Fibroblast of lung (primary cell): ENCODE measurements at regions not wholly inside any gene's neighbourhood (a gene's known extent, or its start where the extent isn't known, plus 50 kb on each side); places are given as distances from the start of the nearest gene placed in this dataset.

ENCODE experiments used
- DNase-seq, 2 donors: peaks; one replicate each; pipeline versions ENCODE4 v3.0.0 to v3.0.0-alpha.2; 2010; ENCODE audit warnings: low read depth in 2 of 2
- H2AFZ ChIP-seq: 2 replicates; pipeline ENCODE4 v1.5.1; 2012; ENCODE audit warnings: low read length, control low read depth, inconsistent platforms
- H3K27ac ChIP-seq: 2 replicates; pipeline ENCODE4 v1.5.1; 2011; ENCODE audit warnings: low read length, control low read depth; ENCODE audit not compliant: insufficient read depth
- H3K27me3 ChIP-seq: 2 replicates; pipeline ENCODE4 v1.5.1; 2011; ENCODE audit warnings: mild to moderate bottlenecking, low read length; ENCODE audit not compliant: control insufficient read depth, insufficient read depth
- H3K36me3 ChIP-seq: 2 replicates; pipeline ENCODE4 v1.5.1; 2011; ENCODE audit warnings: low read length; ENCODE audit not compliant: control insufficient read depth, insufficient read depth
- H3K4me1 ChIP-seq: 2 replicates; pipeline ENCODE4 v1.5.1; 2011; ENCODE audit warnings: low read length; ENCODE audit not compliant: control insufficient read depth, insufficient read depth; ENCODE audit errors: extremely low read depth
- H3K4me2 ChIP-seq: 2 replicates; pipeline ENCODE4 v1.5.1; 2011; ENCODE audit warnings: low read length, control low read depth; ENCODE audit not compliant: insufficient read depth; ENCODE audit errors: extremely low read depth
- H3K4me3 ChIP-seq, 4 experiments: fragments of 200-600 bp in 1 of 4; sonication (generic) in 1 of 4; replicated peaks in 1 of 4; 2 replicates each; pipeline ENCODE4 v1.5.1; 2011 to 2016; ENCODE audit warnings: low read length in 4 of 4, low read depth in 3 of 4, mild to moderate bottlenecking in 3 of 4, control low read depth in 2 of 4, inconsistent platforms in 1 of 4, mixed read lengths in 1 of 4; ENCODE audit not compliant: insufficient read depth in 1 of 4; ENCODE audit errors: control extremely low read depth in 1 of 4
- H3K79me2 ChIP-seq: 2 replicates; pipeline ENCODE4 v1.5.1; 2012; ENCODE audit warnings: mild to moderate bottlenecking, low read length, inconsistent platforms; ENCODE audit not compliant: control insufficient read depth, insufficient read depth
- H3K9ac ChIP-seq: 2 replicates; pipeline ENCODE4 v1.5.1; 2011; ENCODE audit warnings: mild to moderate bottlenecking, low read length, control low read depth; ENCODE audit not compliant: insufficient read depth
- H3K9me3 ChIP-seq: 2 replicates; pipeline ENCODE4 v1.5.1; 2012; ENCODE audit warnings: low read depth, low read length; ENCODE audit not compliant: control insufficient read depth, insufficient read depth
- H4K20me1 ChIP-seq: 2 replicates; pipeline ENCODE4 v1.5.1; 2011; ENCODE audit warnings: low read length; ENCODE audit not compliant: control insufficient read depth, insufficient read depth; ENCODE audit errors: extremely low read depth
- EZH2 ChIP-seq: IDR thresholded peaks from 2 replicates; pipeline ENCODE4 v1.5.1; 2012; ENCODE audit warnings: low read length, control low read depth, mild to moderate bottlenecking; ENCODE audit errors: missing control alignments
- TF ChIP-seq, protein P1 (sequence below), 2 donors: IDR thresholded peaks in 1 of 2; conservative IDR thresholded peaks in 1 of 2; 1 replicate in 1 of 2; 2 replicates in 1 of 2; pipeline ENCODE4 v1.5.1; 2011 to 2012; ENCODE audit warnings: low read length in 2 of 2, control low read depth in 1 of 2, inconsistent platforms in 1 of 2, low read depth in 1 of 2, mild to moderate bottlenecking in 1 of 2

DNA sequence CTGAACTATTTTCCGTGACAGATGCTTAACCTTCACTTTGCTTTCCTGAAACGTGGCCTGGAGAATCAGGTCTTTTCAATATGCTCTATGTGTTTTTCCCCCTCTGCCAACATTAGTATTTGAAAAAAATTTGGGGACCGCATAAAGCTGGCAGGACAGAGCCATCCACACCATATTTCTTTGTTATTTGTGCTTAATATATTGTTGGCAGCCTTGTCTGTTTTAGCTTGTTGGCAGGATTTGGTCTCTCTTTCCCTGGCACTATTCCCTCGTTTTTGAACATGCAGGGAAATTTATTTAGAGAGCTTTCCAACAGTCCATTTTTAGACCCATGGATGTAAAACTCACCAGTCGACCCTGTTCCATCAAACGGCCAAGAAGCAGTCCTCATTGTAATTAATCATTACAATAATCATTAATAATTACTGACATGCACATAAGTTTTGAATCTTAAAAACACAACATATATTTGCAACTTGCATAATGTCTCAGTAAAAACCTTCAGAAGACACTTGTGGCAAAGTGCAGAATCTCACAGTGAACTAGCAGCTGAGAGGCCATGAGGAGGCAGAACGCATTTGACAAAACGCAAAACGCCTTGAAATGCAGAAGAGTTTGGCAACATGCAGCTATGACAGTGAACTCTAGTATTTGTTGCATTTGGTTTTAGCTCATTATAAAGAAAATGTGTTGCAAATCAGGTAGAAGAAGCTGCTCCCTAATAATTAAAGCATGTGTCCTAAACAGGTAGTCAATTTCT lies 514.2 kb downstream of the C6orf118 start:
- no peak overlapping the region for H3K27ac ChIP-seq
- H3K79me2 ChIP-seq, result no peaks in the 10 kb centered on the region
- H2AFZ ChIP-seq, result no peak overlapping the region
- no peaks in the 10 kb centered on the region for H3K36me3 ChIP-seq
- no peak overlapping the region for H3K4me2 ChIP-seq
- no peaks in the 10 kb centered on the region for H3K4me1 ChIP-seq
- no peak overlapping the region for H3K4me3 ChIP-seq
- no peak overlapping the region for H3K9ac ChIP-seq
- no peak for DNase-seq
- H3K27me3 ChIP-seq, result no peaks in the 10 kb centered on the region
- H3K9me3 ChIP-seq, result no peaks in the 10 kb centered on the region
- TF ChIP-seq, protein P1, sequence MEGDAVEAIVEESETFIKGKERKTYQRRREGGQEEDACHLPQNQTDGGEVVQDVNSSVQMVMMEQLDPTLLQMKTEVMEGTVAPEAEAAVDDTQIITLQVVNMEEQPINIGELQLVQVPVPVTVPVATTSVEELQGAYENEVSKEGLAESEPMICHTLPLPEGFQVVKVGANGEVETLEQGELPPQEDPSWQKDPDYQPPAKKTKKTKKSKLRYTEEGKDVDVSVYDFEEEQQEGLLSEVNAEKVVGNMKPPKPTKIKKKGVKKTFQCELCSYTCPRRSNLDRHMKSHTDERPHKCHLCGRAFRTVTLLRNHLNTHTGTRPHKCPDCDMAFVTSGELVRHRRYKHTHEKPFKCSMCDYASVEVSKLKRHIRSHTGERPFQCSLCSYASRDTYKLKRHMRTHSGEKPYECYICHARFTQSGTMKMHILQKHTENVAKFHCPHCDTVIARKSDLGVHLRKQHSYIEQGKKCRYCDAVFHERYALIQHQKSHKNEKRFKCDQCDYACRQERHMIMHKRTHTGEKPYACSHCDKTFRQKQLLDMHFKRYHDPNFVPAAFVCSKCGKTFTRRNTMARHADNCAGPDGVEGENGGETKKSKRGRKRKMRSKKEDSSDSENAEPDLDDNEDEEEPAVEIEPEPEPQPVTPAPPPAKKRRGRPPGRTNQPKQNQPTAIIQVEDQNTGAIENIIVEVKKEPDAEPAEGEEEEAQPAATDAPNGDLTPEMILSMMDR (conservative IDR thresholded peaks at IDR 0.05 in 1 of 2, IDR thresholded peaks at IDR 0.05 in 1 of 2; ENCODE audit: low read depth in 1 of 2, low read length in 2 of 2), result no peak
- TF ChIP-seq EZH2, result no peak
- no peaks in the 10 kb centered on the region for H4K20me1 ChIP-seq

DNA sequence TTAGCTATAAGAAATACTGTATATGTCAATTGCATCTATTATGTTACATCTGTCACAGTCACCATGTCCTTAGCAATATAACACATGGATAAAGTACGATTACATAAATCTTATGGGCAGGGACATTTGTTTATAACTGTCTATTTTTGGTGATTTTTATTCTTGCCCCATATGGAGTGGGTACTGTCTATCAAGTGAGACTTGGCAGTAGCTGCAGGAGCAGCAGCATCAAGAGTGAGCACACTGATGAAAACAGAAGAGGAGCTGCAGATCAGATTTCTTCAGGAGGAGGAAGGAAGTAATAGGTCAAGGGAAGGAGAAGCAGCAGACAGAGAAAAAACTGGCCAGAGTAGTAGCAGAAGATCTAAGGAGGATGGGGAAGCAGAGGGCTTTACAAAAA lies 516.7 kb downstream of the C6orf118 start:
- Histone ChIP-seq H3K79me2 (no peaks in the 10 kb centered on the region), H3K27ac (no peak overlapping the region), H3K4me2 (no peak overlapping the region), H2AFZ (no peak overlapping the region), H3K27me3 (no peaks in the 10 kb centered on the region), H3K9ac (no peak overlapping the region), H3K4me1 (no peaks in the 10 kb centered on the region), H3K9me3 (no peaks in the 10 kb centered on the region), H4K20me1 (no peaks in the 10 kb centered on the region), H3K4me3 (no peak overlapping the region), H3K36me3 (no peaks in the 10 kb centered on the region)
- DNase-seq, result no peak
- TF ChIP-seq, protein P1 (conservative IDR thresholded peaks at IDR 0.05 in 1 of 2, IDR thresholded peaks at IDR 0.05 in 1 of 2; ENCODE audit: low read depth in 1 of 2, low read length in 2 of 2), result no peak
- no peak for TF ChIP-seq EZH2

DNA sequence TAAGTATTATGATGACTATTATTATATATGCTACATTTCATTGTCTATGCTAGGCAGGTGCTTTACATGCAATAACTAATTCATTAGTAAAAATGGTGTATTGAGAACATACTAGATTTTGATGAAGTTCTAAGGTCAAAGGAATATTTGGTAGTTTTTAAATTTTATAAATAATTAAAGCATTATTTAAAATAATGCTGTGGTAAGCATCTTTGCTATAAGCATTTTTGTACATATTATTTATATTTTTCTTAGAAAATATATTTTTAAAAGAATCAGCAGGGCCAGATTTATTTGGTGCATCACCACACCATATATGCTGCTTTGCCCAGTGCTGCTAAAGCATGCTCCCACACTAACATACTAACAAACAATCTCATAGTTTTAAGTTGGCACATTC lies 517.9 kb downstream of the C6orf118 start:
- DNase-seq, result no peak
- Histone ChIP-seq H3K79me2 (no peaks in the 10 kb centered on the region), H3K4me3 (no peak overlapping the region), H3K9me3 (no peaks in the 10 kb centered on the region), H3K4me1 (no peaks in the 10 kb centered on the region), H3K27ac (no peak overlapping the region), H3K27me3 (no peaks in the 10 kb centered on the region), H2AFZ (no peak overlapping the region), H3K4me2 (no peak overlapping the region), H3K36me3 (no peaks in the 10 kb centered on the region), H4K20me1 (no peaks in the 10 kb centered on the region), H3K9ac (no peak overlapping the region)
- TF ChIP-seq, protein P1 (conservative IDR thresholded peaks at IDR 0.05 in 1 of 2, IDR thresholded peaks at IDR 0.05 in 1 of 2; ENCODE audit: low read depth in 1 of 2, low read length in 2 of 2), result no peak
- TF ChIP-seq EZH2, result no peak
